HG03108 (cell line): ENCODE measurements at regions not wholly inside any gene's neighbourhood (a gene's known extent, or its start where the extent isn't known, plus 50 kb on each side); places are given as distances from the start of the nearest gene placed in this dataset.
A peak's percentile ranks its signal among the peaks of the same experiment; 100 is the strongest.

Experiments
- ATAC-seq: cut with Tn5 transposase; IDR thresholded peaks from one replicate; pipeline ENCODE4 v1.9.1; 2021; ENCODE audit warnings: moderate library complexity; ENCODE audit not compliant: unreplicated experiment

- ATAC-seq = no peak
Measured at GRCh38 chr2:145481334-145481922, 961.5 kb upstream of the ZEB2 start.

- no peak for ATAC-seq
Measured at GRCh38 chr2:145464866-145465265, 944.9 kb upstream of the ZEB2 start.

GRCh38 chr2:145460112-145460511, 940.2 kb upstream of the ZEB2 start:
- ATAC-seq = no peak

GRCh38 chr2:145431181-145431951, 911.4 kb upstream of the ZEB2 start:
- no peak for ATAC-seq

GRCh38 chr2:145423809-145424208, 903.9 kb upstream of the ZEB2 start:
- no peak for ATAC-seq

GRCh38 chr2:145422576-145422975, 902.7 kb upstream of the ZEB2 start:
- ATAC-seq = no peak

GRCh38 chr2:145421841-145422240, 901.9 kb upstream of the ZEB2 start:
- ATAC-seq = no peak

- ATAC-seq = no peak
Measured at GRCh38 chr2:145416640-145417039, 896.7 kb upstream of the ZEB2 start.

GRCh38 chr2:145415151-145415550, 895.2 kb upstream of the ZEB2 start:
- ATAC-seq = no peak

- ATAC-seq = no peak
Measured at GRCh38 chr2:145413261-145414030, 893.5 kb upstream of the ZEB2 start.

GRCh38 chr2:145412155-145412554, 892.2 kb upstream of the ZEB2 start:
- peak; percentile 62 for ATAC-seq

- ATAC-seq = peak; percentile 92
Measured at GRCh38 chr2:145411493-145411892, 891.6 kb upstream of the ZEB2 start.

- no peak for ATAC-seq
Measured at GRCh38 chr2:145410086-145410485, 890.2 kb upstream of the ZEB2 start.

GRCh38 chr2:145408980-145409379, 889.1 kb upstream of the ZEB2 start:
- ATAC-seq = no peak

- no peak for ATAC-seq
Measured at GRCh38 chr2:145404690-145405089, 884.8 kb upstream of the ZEB2 start.

GRCh38 chr2:145402706-145403277, 882.9 kb upstream of the ZEB2 start:
- no peak for ATAC-seq

- no peak for ATAC-seq
Measured at GRCh38 chr2:145399131-145399530, 879.2 kb upstream of the ZEB2 start.

GRCh38 chr2:145394181-145394580, 874.3 kb upstream of the ZEB2 start:
- no peak for ATAC-seq

GRCh38 chr2:145386973-145387372, 867.1 kb upstream of the ZEB2 start:
- ATAC-seq = no peak

- ATAC-seq = no peak
Measured at GRCh38 chr2:145383961-145384360, 864.0 kb upstream of the ZEB2 start.

- no peak for ATAC-seq
Measured at GRCh38 chr2:145380436-145381017, 860.6 kb upstream of the ZEB2 start.
